Suppressor macrophage (primary cell): ENCODE measurements at regions not wholly inside any gene's neighbourhood (a gene's known extent, or its start where the extent isn't known, plus 50 kb on each side); places are given as distances from the start of the nearest gene placed in this dataset.

Source experiments
- DNase-seq, 4 experiments: peaks; one replicate each; pipeline ENCODE4 v3.0.0-alpha.2; 2020 to 2022

- DNase-seq = no peak
Observed at GRCh38 chr14:87503711-87504110, 489.3 kb downstream of the GALC start.

DNA sequence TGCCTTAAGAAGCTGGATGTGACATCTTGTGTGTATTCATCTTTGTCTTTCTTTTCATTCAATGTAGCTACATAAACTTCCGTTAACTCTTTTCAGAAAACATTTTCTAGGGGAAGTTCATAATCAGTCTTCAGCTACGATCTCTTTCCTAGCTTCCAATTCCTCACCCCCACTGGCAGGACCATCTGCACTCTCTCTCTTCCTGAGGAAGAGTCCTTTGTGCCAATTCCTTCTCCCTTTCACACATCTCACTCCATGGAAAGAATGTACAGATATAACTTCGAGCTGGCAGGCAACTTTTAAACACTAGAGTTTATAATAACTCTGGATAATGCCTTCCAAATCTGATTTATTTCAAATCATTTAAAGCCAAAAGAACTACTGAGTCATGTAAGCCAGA lies 495.7 kb downstream of the GALC start:
- no peak for DNase-seq

DNA sequence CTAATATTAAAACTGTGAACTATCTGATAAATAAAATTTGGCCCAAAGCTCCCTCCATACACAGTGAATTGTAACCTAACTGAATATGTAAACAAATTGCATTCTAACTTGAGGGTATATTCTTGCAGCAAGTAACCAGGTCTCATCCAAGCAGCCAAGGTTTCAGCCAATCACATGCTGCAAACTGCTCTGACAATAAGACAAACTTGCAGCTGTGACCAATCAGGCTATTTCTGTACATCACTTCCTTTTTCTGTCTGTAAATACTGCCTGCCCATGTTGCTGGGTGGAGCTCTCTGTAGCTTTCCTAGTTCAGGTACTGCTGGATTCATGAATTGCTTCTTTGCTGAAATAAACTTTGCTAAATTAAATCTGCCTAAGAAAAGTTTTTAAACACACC lies 499.0 kb downstream of the GALC start:
- DNase-seq = no peak

DNA sequence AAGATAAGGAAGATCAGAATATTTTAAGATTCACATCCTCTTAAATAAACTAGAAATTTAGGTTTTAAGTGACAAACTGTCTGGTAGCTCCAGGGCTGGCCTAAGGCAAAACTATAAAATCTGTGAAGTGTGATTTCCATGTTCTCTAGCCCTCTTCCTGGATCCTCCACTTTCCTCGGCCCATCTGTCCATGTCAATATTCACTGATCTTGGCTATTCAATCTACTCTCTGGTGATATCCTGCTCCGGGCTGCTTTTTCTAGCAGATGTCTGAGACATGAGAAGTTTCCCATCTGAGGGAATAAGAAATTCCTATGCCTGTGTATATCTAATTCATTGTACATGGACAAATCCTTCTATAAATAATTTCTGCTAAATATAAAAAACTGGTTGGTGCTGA lies 500.4 kb downstream of the GALC start:
- DNase-seq = no peak

DNA sequence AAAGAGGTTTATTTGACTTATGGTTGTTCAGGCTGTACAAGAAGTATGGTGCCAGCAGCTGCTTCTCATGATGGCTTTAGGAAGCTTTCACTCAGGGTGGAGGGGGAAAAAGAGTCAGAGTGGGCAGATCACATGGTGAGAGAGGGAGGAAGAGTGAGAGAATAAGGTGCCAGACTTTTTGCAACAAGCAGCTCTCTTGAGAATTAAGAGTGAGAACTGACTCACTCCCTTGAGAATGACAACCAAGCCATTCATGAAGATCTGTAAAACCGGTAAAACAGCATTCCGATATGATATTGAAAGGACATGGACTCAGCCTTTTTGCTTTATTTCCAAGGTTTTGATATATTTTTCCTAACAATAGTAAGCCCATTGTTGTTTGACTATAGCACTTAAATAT lies 501.2 kb downstream of the GALC start:
- no peak for DNase-seq

DNA sequence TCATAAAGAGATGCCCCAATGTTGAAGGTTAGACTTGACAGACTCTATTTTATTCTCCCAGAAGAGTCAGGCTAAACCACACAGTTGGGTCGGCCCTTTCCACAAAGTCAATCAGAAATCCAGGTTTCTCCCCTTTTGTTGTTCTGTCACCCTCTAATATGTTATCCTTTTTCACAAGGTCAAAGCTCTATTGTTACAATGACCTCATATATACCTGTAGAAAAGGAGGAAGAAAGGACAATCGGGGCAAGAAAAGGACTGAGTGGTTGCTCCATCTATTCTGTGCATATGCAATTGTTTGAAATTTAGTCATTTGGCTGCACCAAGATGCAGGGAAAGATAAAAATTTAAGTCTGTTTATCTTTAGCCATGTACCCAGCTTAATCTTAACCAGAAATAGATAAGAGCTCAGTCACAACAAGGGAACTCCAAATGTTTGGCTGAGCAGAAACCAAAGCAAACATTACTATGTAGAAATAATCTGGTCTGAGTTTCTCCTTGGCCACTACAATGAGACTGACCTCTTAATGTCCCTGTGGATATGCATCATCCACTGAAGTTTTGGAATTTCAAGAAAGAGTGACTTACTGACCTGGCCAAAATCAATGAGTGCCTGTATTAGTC lies 503.7 kb downstream of the GALC start:
- DNase-seq = no peak

GRCh38 chr14:87483271-87484260 lies 509.4 kb downstream of the GALC start:
- DNase-seq = no peak

GRCh38 chr14:87468531-87468930 lies 524.5 kb downstream of the GALC start:
- DNase-seq = no peak

DNA sequence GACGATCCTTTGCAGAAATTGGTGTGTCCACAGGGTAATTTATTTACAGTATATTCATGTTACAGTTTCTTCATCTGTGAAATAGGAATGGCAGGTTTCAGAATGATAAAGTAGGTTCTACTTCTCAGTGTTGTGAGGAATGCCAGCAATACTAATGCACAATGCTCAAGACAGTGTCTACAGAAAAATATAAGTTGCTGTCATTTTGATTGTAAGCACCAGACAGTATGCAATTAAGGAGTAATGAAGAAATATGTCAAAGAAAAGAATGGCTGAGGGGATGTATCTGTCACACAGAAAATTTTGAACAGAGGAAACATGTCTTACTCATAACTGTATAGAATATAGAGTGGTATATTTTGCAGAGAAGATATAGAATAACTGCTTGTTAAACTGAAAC lies 525.4 kb downstream of the GALC start:
- no peak for DNase-seq

DNA sequence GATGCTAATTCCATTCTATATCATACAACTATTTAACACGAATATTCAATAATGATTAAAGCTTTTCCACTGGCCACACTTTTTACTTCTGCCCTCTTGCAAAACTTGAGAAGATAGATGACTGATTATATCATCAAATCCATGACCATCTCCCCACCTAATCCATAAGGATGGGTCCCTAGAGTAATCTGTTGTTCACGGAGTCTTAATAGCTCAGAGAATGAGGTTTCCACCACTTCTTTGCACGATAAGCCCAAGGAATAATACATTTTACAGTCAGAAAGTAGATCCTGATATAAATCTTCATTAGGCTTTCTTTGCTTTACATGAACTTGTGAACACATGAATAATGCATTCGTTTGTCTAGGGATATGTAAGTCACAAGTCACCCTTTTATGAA lies 527.2 kb downstream of the GALC start:
- no peak for DNase-seq

DNA sequence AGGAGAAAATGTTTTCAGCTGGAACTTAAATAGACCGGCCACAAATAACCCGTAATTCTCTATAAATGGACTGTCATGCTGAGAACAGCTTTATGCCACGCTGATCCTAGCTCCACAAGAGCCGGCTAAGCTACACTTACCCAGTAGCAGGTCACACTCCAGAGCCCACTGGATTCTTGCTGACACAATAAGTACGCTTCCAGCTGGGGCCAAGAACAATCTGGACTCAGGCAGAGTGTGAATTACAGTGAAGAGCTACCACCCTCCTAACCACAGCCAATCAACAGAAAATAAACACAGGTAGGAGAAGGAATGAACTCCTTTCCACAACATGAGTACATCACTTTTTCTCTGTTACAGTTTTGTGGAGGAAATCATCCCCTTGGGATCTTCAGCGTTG lies 531.3 kb downstream of the GALC start:
- no peak for DNase-seq

DNA sequence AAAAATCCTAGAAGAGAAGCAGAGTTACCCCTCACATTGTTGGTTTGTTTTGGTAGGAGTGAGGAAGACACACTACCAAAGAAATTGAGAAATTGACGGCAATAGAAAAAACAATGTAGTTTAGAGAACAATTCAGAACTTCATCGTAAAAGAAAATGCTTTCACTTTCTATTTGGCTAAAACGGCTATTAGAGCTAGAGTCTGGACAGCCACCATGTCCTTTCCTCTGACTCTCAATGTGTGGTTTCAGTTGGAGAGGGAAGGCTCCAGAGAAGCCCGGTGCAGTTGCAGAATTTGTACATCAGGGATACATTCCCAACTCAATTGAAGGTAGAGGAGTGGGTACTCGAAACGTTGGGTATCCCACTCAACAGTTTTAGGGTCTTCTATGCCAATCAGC lies 535.3 kb downstream of the GALC start:
- no peak for DNase-seq

GRCh38 chr14:87450193-87450592 lies 542.8 kb downstream of the GALC start:
- DNase-seq = no peak

DNA sequence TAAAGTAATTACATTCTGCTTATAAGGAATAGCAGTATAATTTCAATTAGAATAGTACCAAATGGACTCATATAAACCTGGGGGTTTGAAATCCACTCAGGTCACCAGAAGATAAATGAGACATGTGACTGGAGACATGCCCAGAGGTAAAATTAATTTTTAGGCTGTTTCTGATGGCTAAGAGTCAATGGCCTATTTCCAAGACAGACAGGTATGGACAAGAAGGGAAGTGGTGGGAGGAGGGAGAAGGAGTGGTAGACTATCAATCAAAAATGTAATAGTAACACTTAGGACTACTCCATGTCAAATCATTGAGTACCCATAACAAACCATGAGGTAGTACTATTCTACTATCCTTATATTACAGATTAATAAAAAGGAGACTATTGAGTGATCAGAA lies 544.0 kb downstream of the GALC start:
- DNase-seq = no peak

- DNase-seq = no peak
Observed at GRCh38 chr14:87443787-87444186, 549.2 kb downstream of the GALC start.

DNA sequence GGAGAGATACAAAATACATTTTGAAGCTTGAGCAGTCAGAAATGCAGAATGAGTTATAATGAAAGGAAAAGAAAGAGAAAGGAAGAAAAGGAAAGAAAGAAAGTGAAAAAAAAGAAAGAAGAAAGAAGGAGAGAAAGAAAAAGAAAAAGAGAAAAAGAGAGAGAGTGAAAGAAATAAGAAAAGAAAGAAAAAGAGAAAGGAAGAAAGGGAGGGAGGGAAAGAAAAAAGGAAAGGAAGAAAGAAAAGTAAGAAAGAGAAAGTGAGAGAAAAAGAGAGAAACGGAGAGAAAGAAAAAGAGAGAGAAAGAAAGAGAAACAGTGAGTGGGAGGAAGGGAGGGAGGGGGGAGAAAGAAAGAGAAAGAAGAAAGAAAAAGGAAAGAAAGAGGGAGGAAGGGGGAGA lies 549.9 kb downstream of the GALC start:
- no peak for DNase-seq

DNA sequence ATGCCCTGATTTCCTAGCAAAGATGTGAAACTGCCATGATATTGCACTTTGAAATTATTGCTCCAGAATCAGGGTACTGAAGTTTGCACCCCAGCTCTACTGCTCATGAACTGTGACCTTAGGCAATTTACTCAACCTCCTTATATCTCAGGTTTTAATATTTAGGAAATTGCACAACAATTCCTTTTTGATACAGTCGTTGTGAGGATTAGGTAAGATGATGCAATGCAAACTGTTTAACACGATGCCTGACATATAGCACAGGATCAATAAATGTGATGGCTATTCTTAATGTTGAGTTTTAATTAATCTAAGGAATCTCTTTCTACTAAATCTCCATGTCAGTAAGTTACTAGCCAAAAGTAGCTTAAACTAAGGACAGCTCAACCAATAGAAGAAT lies 555.8 kb downstream of the GALC start:
- DNase-seq = no peak

DNA sequence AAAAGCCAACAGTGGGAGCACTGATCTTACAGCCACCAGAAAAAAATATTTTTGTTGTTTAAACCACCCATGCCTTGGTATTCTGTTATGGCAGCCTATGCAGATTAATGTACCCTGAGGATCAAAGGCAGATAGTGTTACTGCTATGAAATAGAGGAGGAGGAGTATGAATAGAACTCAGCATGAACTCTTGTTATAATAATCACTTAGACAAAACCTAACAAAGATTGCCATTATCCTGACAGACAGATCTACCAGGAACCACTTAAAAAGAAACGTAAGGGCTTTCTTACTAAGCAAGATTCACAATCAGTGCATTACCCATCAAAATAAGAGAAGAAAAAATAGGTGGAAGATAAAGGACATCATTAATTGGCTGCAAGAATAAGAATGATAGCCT lies 558.3 kb downstream of the GALC start:
- DNase-seq = no peak

- DNase-seq = no peak
Observed at GRCh38 chr14:87434011-87434410, 559.0 kb downstream of the GALC start.

- no peak for DNase-seq
Observed at GRCh38 chr14:87432698-87433097, 560.3 kb downstream of the GALC start.

- DNase-seq = no peak
Observed at GRCh38 chr14:87430810-87431209, 562.2 kb downstream of the GALC start.

DNA sequence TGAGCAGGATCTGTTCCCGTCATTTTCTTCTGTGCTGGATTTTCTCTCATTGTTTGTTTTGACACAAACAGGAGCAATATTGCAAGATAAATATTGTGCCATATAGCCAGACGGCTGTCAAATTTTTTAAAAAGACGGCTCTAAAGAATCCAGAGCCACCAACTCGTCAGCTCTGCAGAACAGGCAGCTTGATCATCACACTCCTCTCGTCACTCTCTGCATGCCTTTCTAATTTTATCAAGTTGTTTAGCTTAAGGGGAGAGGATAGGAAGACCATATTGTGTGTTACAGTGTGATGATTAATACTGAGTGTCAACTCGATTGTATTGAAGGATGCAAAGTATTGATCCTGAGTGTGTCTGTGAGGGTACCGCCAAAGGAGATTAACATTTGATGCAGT lies 562.8 kb downstream of the GALC start:
- no peak for DNase-seq

DNA sequence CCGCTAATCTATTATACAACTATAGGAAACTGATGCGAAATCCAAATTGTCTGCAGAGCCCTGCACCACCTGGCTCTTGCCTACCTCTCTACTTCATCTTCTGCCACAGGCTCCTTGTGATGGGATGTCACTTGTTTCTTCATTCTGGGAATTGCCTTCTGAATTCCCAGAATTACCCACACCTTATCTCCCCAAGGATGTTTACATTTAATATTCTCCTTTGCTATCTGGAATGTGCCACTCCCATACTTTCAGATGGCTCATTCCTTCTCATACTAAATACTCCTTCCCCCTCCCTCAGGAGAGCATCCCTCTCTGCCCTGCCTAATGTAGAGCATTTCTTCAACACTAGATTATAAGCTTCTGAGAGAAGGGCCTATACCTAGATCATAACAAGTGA lies 573.1 kb downstream of the GALC start:
- DNase-seq = no peak

- no peak for DNase-seq
Observed at GRCh38 chr14:87411370-87411769, 581.6 kb downstream of the GALC start.
